Stomach (tissue), 8 donors: ENCODE measurements at regions not wholly inside any gene's neighbourhood (a gene's known extent, or its start where the extent isn't known, plus 50 kb on each side); places are given as distances from the start of the nearest gene placed in this dataset.

Source experiments
- DNase-seq, 2 donors: peaks; one replicate each; pipeline versions ENCODE4 v3.0.0 to v3.0.0-alpha.2; 2013 to 2019
- H3K27ac ChIP-seq, 5 donors: fragments of 200-600 bp in 4 of 5; sonication (generic) in 4 of 5; one replicate each; pipeline ENCODE4 v1.5.1; 2013 to 2019; ENCODE audit warnings: mild to moderate bottlenecking in 1 of 5, moderate library complexity in 1 of 5
- H3K27me3 ChIP-seq, 3 donors: fragments of 200-600 bp; sonication (generic); one replicate each; pipeline ENCODE4 v1.5.1; 2017 to 2019; ENCODE audit warnings: mixed run types in 1 of 3
- H3K36me3 ChIP-seq, 4 donors: fragments of 200-600 bp; sonication (generic); 1 replicate in 3 of 4; 2 replicates in 1 of 4; pipeline ENCODE4 v1.5.1; 2016 to 2019
- H3K4me1 ChIP-seq, 4 donors: fragments of 200-600 bp; sonication (generic); one replicate each; pipeline ENCODE4 v1.5.1; 2016 to 2019
- H3K4me3 ChIP-seq, 4 donors: fragments of 200-600 bp; sonication (generic) in 3 of 4; one replicate each; pipeline ENCODE4 v1.5.1; 2016 to 2019; ENCODE audit warnings: mild to moderate bottlenecking in 1 of 4
- H3K9me3 ChIP-seq, 4 donors: fragments of 200-600 bp; sonication (generic); one replicate each; pipeline ENCODE4 v1.5.1; 2016 to 2019
- EP300 ChIP-seq: sonication (generic); formaldehyde crosslinking; IDR thresholded peaks from one replicate; pipeline ENCODE4 v1.6.1; 2017; ENCODE audit warnings: antibody characterized with exemption
- POLR2A ChIP-seq, 4 donors: fragments of 450-650 bp; IDR thresholded peaks; one replicate each; pipeline ENCODE4 v1.6.1; 2016; ENCODE audit warnings: antibody characterized with exemption in 4 of 4, control low read depth in 2 of 4, mild to moderate bottlenecking in 1 of 4, moderate library complexity in 1 of 4
- POLR2AphosphoS5 ChIP-seq, 3 donors: sonication (generic); formaldehyde crosslinking; IDR thresholded peaks; one replicate each; pipeline ENCODE4 v1.6.1; 2016; ENCODE audit warnings: antibody characterized with exemption in 3 of 3
- WGBS, 5 donors: extraction: QIAGEN DNeasy Blood & Tissue Kit in 3 of 5; methylation state at CpG; one replicate each; pipeline versions ENCODE4 v1.1.5 to v1.1.7; 2013 to 2018; 5-methylcytosine and 5-hydroxymethylcytosine counted together
- intact Hi-C: fragments of 100-400 bp; cut with DNase I; formaldehyde crosslinking; loops from one replicate; pipeline ENCODE4 v1.15.1; 2023; ENCODE audit warnings: low total_unique reads
- TF ChIP-seq, protein P1 (sequence below), 7 experiments: fragments of 450-650 bp in 4 of 7; fragments of 200-600 bp in 3 of 7; sonication (generic) in 3 of 7; IDR thresholded peaks; one replicate each; pipeline ENCODE4 v1.5.1; 2016 to 2019; ENCODE audit warnings: antibody characterized with exemption in 7 of 7, control low read depth in 2 of 7, mild to moderate bottlenecking in 1 of 7
- donor health status: healthy with polysubstance abuse.
- donor health status: Bipolar disorder and iron deficiency.
- donor health status: healthy.

GRCh38 chr5:71938895-71939294 is 168.4 kb upstream of the MAP1B start:
- WGBS, 5 donors: 22 to 47% (median 25%) methylated on average over 5 to 7 of the region's 7 CpGs
- TF ChIP-seq POLR2A (IDR thresholded peaks at IDR 0.05) (no peak), POLR2AphosphoS5 (IDR thresholded peaks at IDR 0.05) (peak in 2 of 3 donors; percentile 13 to 48), EP300 (no peak)
- TF ChIP-seq, protein P1, sequence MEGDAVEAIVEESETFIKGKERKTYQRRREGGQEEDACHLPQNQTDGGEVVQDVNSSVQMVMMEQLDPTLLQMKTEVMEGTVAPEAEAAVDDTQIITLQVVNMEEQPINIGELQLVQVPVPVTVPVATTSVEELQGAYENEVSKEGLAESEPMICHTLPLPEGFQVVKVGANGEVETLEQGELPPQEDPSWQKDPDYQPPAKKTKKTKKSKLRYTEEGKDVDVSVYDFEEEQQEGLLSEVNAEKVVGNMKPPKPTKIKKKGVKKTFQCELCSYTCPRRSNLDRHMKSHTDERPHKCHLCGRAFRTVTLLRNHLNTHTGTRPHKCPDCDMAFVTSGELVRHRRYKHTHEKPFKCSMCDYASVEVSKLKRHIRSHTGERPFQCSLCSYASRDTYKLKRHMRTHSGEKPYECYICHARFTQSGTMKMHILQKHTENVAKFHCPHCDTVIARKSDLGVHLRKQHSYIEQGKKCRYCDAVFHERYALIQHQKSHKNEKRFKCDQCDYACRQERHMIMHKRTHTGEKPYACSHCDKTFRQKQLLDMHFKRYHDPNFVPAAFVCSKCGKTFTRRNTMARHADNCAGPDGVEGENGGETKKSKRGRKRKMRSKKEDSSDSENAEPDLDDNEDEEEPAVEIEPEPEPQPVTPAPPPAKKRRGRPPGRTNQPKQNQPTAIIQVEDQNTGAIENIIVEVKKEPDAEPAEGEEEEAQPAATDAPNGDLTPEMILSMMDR (IDR thresholded peaks at IDR 0.05): no peak
- Histone ChIP-seq H3K27me3 (no peaks in the 10 kb centered on the region), H3K36me3 (no peaks in the 10 kb centered on the region), H3K4me3 (no peak overlapping the region), H3K27ac (peak overlapping the region in 2 of 5 donors; percentile 33 to 38), H3K9me3 (peaks cover 0 to 7% (median 2%) of the 10 kb centered on the region in 4 donors), H3K4me1 (peaks cover 0 to 19% (median 6%) of the 10 kb centered on the region in 4 donors)
- intact Hi-C loops: no loop called here
- DNase-seq: peak; percentile 71 to 78

DNA sequence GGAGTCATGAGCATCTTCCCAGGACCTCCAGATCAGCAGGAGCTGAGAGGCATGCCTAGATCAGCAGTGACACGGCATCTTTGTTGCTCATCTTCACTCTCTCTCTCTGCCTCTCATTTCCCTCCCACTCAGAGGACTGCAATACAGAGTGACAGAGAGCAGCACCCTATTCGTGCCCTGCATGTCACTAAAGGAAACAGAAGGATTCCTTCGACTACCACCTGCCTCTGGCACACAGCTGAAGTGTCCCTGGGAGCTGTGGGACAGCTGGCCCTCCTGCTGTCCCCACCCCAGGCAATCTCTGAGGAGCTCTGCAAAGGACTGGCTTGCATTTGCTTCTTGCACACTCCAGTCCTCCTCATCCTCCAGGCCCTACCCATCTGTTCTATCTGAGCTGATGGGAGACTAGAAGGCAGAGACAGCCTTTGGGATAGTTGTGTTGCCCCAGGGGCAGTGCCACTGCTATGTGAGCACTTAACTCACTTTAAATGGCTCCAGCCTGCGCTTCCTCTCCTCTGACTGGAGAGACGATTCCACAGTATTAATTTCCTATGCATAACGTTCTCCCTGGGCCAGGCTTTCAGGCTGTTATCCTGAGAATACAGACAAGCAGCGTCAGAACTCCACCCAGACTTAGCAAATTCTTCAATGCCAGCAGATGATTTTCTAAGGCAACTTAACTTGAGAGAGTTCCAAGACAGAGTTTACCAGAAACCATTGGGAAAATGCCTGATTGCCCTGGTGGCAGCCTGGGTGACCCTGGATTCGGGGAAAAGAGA is 167.6 kb upstream of the MAP1B start:
- Histone ChIP-seq H3K27me3 (no peaks in the 10 kb centered on the region), H3K27ac (peak overlapping the region in 1 of 5 donors; percentile 38), H3K4me1 (peaks cover 0 to 19% (median 6%) of the 10 kb centered on the region in 4 donors), H3K9me3 (peaks cover 0 to 7% (median 2%) of the 10 kb centered on the region in 4 donors), H3K36me3 (no peaks in the 10 kb centered on the region), H3K4me3 (no peak overlapping the region)
- intact Hi-C loops: no loop called here
- 46 to 60% (median 53%) methylated on average over 8 of the region's 8 CpGs for WGBS, 5 donors
- TF ChIP-seq, protein P1 (IDR thresholded peaks at IDR 0.05): no peak
- no peak for TF ChIP-seq POLR2AphosphoS5 (IDR thresholded peaks at IDR 0.05)
- TF ChIP-seq POLR2A (IDR thresholded peaks at IDR 0.05): no peak
- no peak for TF ChIP-seq EP300
- no peak for DNase-seq

DNA sequence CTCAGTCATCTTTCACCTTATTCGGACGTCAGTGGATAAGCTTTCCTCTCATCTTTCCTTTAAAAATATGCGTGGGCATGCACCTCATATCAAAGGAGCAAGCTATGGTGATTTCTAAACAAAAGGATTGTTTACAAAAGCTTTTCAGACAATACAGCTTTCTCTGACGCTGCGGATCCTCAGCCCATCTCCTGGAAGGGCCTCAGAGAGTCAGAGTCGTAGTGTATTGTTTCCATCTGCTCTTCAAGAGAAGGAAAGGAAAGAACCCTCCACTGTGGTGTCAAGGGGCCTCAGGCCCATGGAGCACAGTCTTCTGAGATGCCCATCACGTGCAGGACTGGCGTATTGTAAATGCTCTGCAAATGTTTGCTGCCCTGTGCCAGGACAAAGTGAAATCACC is 163.4 kb upstream of the MAP1B start:
- Histone ChIP-seq H3K27ac (no peak overlapping the region), H3K36me3 (no peaks in the 10 kb centered on the region), H3K4me3 (no peak overlapping the region), H3K27me3 (no peaks in the 10 kb centered on the region), H3K4me1 (peaks cover 0 to 12% (median 6%) of the 10 kb centered on the region in 4 donors), H3K9me3 (peaks cover 0 to 11% (median 8%) of the 10 kb centered on the region in 4 donors)
- TF ChIP-seq, protein P1 (IDR thresholded peaks at IDR 0.05): no peak
- no peak for TF ChIP-seq POLR2AphosphoS5 (IDR thresholded peaks at IDR 0.05)
- no peak for TF ChIP-seq EP300
- TF ChIP-seq POLR2A (IDR thresholded peaks at IDR 0.05): no peak
- DNase-seq: no peak
- intact Hi-C loops: no loop called here
- 40 to 57% (median 47%) methylated on average over 8 of the region's 8 CpGs for WGBS, 5 donors

DNA sequence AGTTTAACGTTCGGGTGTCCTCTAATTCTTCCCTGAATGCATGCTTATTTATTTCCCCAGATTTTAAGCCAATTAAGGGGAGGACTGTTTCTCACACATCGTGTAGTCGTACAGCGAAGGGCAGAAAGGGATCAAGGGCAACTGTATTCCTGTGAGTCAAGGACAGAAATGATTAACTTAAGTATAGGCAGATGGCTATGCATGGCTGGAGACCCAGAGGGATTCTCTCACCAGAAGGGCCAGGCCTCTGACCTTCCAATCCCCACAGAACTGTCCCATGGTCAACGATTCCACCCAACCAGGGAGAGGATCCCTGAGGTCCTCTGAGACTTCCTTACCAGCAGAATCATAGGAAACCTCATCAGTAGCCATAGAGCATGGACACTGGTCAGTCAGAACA is 161.8 kb upstream of the MAP1B start:
- 75 to 92% (median 85%) methylated on average over 6 of the region's 6 CpGs for WGBS, 5 donors
- DNase-seq: no peak
- intact Hi-C loops: no loop called here
- peaks cover 0 to 16% (median 11%) of the 10 kb centered on the region in 4 donors for H3K9me3 ChIP-seq
- no peak overlapping the region for H3K27ac ChIP-seq
- no peaks in the 10 kb centered on the region for H3K36me3 ChIP-seq
- TF ChIP-seq POLR2A (IDR thresholded peaks at IDR 0.05): no peak
- TF ChIP-seq POLR2AphosphoS5 (IDR thresholded peaks at IDR 0.05): no peak
- no peak for TF ChIP-seq EP300
- TF ChIP-seq, protein P1 (IDR thresholded peaks at IDR 0.05): no peak
- H3K27me3 ChIP-seq: no peaks in the 10 kb centered on the region
- H3K4me3 ChIP-seq: no peak overlapping the region
- no peaks in the 10 kb centered on the region for H3K4me1 ChIP-seq
